Body of pancreas (tissue), 4 donors: ENCODE measurements at regions not wholly inside any gene's neighbourhood (a gene's known extent, or its start where the extent isn't known, plus 50 kb on each side); places are given as distances from the start of the nearest gene placed in this dataset.

ENCODE experiments used
- POLR2A ChIP-seq, 3 donors: fragments of 450-650 bp; IDR thresholded peaks; one replicate each; pipeline ENCODE4 v1.6.1; 2016; ENCODE audit warnings: antibody characterized with exemption in 3 of 3, mild to moderate bottlenecking in 2 of 3
- TF ChIP-seq, protein P1 (sequence below), 7 experiments: fragments of 450-650 bp in 4 of 7; fragments of 200-600 bp in 3 of 7; sonication (generic) in 3 of 7; IDR thresholded peaks; one replicate each; pipeline ENCODE4 v1.5.1; 2016 to 2019; ENCODE audit warnings: antibody characterized with exemption in 7 of 7

DNA sequence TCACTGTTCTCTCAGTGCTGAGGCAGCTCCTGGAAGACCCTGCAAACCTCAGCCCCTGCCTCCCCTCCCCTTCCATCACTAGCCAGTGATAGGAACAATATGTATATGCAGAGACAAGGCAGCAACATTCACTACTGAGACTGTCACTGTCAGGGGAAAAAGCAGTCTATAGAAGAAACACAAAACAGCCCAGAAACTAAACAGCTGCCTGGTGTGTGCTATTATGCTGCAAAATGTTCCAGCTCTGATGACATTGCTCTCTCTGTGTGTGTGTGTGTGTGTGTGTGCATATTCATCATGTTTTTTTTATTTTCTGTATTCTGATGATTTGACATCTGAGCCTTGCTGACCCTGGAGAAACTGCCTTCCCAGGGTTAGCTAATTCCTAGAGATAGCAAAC is 147.2 kb downstream of the SPATA18 start:
- TF ChIP-seq, protein P1, sequence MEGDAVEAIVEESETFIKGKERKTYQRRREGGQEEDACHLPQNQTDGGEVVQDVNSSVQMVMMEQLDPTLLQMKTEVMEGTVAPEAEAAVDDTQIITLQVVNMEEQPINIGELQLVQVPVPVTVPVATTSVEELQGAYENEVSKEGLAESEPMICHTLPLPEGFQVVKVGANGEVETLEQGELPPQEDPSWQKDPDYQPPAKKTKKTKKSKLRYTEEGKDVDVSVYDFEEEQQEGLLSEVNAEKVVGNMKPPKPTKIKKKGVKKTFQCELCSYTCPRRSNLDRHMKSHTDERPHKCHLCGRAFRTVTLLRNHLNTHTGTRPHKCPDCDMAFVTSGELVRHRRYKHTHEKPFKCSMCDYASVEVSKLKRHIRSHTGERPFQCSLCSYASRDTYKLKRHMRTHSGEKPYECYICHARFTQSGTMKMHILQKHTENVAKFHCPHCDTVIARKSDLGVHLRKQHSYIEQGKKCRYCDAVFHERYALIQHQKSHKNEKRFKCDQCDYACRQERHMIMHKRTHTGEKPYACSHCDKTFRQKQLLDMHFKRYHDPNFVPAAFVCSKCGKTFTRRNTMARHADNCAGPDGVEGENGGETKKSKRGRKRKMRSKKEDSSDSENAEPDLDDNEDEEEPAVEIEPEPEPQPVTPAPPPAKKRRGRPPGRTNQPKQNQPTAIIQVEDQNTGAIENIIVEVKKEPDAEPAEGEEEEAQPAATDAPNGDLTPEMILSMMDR (IDR thresholded peaks at IDR 0.05): no peak
- TF ChIP-seq POLR2A (IDR thresholded peaks at IDR 0.05): no peak
